ENCODE measurements at regions not wholly inside any gene's neighbourhood (a gene's known extent, or its start where the extent isn't known, plus 50 kb on each side); places are given as distances from the start of the nearest gene placed in this dataset.
"Not testable (repeated sequence)": the region's sequence is repeated elsewhere in the genome, so short reads cannot be mapped to it uniquely, and the experiment has no call there.

GRCh38 chr3:20810555-20810954 lies 624.5 kb upstream of the SGO1 start:
- no peak for DNase-seq

- DNase-seq, result no peak
Measured at GRCh38 chr3:20809356-20809755, 623.4 kb upstream of the SGO1 start.

GRCh38 chr3:20808864-20809263 lies 622.9 kb upstream of the SGO1 start:
- DNase-seq, result no peak

DNA sequence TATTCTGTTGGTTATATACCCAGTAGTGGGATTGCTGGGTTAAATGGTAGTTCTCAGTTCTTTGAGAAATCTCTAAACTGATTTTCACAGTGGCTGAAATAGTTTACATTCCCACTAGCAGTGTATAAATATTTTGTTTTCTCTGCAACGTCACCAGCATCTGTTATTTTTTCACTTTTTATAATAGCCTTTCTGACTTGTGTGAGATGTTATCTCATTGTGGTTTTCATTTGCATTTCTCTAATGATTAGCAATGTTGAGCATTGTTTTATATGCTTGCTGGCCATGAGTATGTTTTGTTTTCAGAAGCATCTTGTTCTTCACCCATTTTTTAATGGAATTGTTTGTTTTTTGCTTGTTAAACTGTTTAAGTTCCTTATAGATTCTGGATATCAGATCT lies 612.7 kb upstream of the SGO1 start:
- DNase-seq, result no peak

DNA sequence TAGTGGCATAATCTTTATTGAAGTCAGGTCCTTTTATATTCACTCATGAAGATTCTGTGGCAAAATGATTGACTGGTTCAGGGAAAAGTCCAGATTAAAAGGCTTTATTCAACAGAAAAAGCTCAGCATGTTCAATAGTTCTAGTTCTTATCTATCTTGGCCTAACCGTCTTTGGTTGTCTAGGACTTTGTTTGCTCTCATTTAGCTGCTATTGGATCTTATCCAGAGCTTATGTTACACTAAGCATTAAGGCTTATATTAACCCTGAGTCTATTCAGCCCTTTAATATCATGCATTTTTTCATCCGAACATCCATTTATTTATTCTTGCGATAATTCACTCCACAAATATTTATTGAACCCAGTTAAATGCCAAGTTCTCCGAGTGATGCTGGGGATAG lies 601.0 kb upstream of the SGO1 start:
- DNase-seq, result no peak

GRCh38 chr3:20776692-20777091 lies 590.7 kb upstream of the SGO1 start:
- DNase-seq, result no peak

- no peak for DNase-seq
Measured at GRCh38 chr3:20776286-20776685, 590.3 kb upstream of the SGO1 start.

GRCh38 chr3:20773320-20773984 lies 587.4 kb upstream of the SGO1 start:
- no peak for DNase-seq

- DNase-seq, result peak; percentile 57
Measured at GRCh38 chr3:20772869-20773268, 586.9 kb upstream of the SGO1 start.

DNA sequence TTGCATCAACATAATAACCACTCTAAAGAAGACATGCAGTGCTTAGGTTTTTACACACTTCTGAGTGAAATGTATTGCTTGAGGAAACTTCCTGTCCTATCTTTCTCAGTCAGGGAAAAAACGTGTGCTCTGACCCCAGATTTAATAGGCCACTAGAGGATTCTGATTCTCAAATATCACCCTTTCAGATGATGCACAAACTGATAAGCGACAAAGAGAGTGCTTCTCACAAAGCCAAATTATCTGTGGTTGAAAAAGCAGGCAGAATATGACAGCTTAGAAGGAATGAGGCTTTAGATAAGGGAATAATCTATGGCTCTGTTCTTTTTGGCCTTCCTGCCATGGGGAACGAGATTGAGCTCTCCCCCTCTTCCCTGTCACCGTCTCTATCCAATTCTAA lies 583.4 kb upstream of the SGO1 start:
- no peak for DNase-seq

DNA sequence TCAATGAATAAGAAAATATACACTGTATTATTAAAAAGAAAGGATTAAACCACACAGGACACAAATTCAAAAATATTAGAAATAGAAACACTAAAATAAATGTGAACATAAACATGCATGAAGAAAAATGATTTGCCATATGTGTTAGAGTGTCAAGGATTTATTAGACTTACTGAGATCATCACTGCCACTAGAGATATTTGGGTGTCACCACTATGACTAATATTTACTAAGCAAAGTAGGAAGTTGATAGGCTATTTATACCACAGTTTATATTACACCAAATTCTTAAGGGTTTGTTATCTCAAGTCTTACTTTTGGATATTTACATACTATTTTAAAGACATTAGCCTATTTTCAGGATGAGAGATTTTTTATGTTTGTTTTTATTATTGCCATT lies 575.0 kb upstream of the SGO1 start:
- DNase-seq, result no peak

GRCh38 chr3:20752416-20752815 lies 566.4 kb upstream of the SGO1 start:
- DNase-seq, result no peak

DNA sequence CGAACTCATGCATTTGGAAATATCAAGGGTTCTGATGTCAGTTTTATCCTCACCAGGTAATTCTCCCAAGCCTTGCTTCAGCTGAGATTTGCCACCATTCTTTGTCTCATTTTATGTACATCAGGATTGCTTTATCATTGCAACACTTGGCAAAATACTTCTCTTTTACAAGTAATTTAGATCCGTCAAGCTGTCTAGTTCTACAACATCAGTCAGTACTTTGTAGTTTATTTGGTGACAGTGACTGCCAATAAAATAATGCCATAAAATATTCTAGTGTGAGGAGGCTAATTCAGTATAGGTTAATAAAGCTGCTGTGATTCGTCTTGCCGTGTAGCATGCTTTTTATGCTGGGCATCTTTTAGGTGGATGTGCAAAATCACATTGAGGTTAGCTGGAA lies 565.3 kb upstream of the SGO1 start:
- no peak for DNase-seq

GRCh38 chr3:20747741-20748140 lies 561.7 kb upstream of the SGO1 start:
- DNase-seq, result no peak

DNA sequence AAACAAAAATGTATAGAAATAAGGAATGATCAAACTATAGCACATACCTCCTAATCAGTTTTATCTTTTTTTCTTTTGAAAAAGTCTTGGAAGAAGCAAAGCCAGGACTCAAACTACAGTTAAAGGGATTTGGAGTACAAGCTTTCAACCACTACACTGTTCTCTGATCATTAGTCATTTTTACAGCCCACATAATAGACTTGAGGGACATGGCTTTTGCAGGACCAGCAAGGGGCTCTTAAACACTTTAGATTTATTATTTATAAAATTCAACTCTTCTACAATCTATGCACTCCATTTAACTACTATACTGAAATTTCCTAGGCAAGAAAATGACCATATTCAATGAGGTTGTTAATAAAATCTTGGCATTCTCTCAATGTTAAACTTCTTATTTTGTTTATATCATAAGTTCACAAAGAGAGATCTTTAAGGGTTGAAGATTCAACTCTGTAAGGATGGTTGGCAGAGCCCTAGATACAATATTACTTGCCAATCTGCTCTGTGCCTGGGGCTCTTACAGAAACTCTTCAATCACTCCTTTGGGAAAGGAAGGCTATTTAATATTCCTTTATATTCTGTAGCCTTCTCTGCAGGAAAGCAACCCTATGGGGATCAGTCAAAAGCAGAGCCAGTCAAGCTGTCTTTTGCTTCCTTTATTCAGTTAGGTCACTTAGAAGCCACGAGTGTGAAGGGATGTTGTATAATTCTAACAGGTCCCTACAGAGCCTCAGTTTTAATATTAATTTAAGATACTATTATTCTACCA lies 557.7 kb upstream of the SGO1 start:
- no peak for DNase-seq

DNA sequence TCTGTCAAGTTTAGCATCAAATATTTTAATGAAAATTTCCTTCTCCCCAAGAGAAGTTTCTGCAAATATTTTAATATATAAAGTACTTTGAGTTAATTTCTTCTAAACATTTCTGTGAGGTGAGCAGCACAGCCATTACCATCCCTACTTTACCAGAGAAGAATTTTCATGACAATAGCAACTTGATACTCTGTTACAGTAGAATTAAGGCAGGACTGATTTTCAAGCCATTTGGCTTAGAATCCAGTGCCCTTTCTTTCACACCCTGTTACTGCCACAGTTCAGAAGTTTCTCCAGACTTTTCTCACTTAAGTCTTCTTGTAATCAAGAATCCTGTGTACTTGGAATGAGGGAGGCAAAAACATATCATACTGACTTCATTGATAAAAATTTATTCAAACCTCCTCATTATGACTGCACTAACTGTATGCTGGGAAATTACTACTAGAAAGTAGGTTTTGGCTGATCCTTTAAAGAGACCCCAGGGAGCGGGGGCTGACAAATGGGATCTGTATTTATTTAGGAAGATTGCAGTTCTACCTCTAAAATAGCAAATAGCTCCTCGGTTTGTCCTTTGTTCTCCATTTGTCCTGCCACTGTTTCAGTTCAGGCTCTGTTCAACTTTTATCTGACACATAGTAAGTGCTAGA lies 557.0 kb upstream of the SGO1 start:
- no peak for DNase-seq

- no peak for DNase-seq
Measured at GRCh38 chr3:20741381-20741780, 555.4 kb upstream of the SGO1 start.

GRCh38 chr3:20739814-20740213 lies 553.8 kb upstream of the SGO1 start:
- no peak for DNase-seq

DNA sequence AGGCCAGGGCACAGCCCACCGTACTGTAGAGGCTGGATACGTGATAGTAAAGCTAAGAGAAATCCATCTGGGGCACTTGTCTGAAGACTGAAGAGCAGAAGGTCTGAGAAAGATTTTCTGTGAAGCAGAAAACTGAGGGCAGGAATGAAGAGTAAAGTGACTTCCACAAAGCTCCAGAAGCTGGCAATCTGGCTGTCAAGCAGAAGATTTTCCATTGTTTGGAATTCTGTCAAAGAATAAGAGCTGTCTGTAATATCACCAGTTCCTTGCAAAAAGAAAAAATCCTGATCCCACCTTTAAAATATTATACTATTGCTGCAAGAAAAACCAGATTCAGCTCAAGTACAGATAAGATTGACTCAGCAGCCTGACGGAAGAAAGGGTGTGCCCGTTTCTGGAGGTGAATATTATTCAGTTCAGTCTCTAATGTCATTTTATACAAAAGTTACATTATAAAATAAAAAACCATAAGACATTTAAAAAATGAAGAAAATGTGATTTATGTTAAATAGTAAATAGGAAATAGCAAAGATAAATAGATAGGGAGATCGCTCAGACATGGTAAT lies 550.4 kb upstream of the SGO1 start:
- no peak for DNase-seq

DNA sequence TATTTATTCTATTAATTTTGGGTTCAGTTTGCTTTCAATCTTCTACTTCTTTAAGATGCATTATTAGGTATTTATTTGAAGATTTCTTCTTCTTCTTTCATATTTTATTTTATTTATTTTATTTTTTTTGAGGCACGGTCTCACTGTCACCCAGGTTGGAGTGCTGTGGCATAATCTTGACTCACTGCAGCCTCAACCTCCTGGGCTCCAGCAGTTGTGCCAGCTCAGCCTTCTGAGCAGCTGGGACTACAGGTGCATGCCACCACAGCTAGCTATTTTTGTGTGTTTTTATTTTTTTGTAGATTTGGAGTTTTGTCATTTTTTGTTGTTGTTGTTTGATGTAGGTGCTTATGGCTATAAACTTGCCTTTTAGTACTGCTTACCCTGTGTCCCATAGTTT lies 543.2 kb upstream of the SGO1 start:
- no peak for DNase-seq

GRCh38 chr3:20726786-20727185 lies 540.8 kb upstream of the SGO1 start:
- no peak for DNase-seq

DNA sequence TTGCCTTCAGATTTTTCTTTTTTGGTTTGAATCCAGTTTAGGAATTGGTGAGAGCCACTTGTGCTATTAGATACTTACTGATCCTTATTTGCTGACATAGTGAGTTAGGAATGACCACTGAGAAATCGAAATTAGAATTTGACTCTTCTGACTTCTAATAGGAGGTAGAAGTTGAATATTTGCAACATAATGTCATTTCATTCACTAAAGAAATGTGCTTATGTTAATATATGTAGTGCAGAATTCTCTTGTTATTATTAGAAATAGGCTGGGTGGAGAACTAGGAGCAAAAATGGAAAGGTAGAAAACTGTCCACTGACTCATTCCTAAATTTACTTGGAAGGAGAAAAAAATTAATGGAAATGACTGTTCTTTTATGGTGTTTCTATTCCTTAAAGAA lies 538.2 kb upstream of the SGO1 start:
- no peak for DNase-seq

GRCh38 chr3:20716425-20716824 lies 530.4 kb upstream of the SGO1 start:
- DNase-seq, result not testable (repeated sequence)

DNA sequence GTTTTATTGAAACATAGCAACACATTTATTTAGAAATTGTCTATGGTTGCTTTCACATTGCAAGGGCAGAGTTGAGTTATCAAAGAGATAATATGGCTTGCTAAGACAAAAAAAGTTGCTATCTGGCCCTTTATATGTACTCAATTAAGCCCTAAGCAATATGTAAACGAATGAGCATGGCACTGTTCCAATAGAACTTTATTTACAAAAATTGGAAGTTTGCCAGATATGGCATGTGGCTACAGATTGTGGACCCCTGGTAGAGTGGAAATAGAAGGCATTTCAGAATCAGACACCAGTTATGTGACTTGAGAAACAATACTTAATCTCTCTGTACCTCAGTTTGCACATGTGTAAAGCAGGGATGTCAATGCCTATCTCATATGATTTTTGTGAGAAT lies 515.6 kb upstream of the SGO1 start:
- DNase-seq, result peak; percentile 3

Measured in NCI-H748 treated with DMSO at 0.1 percent for 48 hours (cell line).